Myocyte (in vitro differentiated cells): ENCODE measurements at regions not wholly inside any gene's neighbourhood (a gene's known extent, or its start where the extent isn't known, plus 50 kb on each side); places are given as distances from the start of the nearest gene placed in this dataset.
"Not testable (repeated sequence)": the region's sequence is repeated elsewhere in the genome, so short reads cannot be mapped to it uniquely, and the experiment has no call there.

Source experiments
- DNase-seq: peaks from one replicate; pipeline ENCODE4 v3.0.0-alpha.2; 2012; ENCODE audit warnings: low read depth

DNA sequence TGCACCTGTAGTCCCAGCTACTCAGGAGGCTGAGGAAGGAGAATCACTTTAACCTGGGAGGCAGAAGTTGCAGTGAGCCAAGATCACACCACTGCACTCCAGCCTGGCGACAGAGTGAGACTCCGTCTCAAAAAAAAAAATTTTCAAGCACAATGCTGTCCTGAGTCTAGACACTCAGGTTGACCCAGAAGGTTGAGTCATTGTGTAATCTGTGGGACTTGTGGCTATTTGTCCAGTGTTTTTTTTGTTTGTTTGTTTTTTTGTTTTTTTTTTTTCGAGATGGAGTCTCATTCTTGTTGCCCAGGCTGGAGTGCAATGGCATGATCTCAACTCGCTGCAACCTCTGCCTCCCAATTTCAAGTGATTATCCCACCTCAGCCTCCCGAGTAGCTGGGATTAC lies 74.3 kb upstream of the SOX13 start:
- DNase-seq: not testable (repeated sequence)

DNA sequence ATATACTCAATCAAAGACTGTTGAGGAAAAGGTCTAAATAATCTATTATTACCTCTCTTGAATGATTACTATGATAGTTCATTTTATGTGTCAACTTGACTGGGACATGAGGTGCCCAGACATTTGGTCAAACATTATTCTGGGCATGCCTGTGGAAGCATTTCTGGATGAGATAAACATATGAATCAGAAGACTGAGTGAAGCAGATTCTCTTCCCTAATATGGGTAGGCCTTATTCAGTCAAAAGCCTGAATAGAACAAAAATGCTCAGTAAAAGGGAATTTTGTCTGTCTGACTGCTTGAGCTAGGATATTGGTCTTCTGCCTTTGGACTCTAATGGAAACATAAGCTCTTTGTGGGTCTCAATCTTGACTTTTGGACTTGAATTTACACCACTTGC lies 73.3 kb upstream of the SOX13 start:
- no peak for DNase-seq

DNA sequence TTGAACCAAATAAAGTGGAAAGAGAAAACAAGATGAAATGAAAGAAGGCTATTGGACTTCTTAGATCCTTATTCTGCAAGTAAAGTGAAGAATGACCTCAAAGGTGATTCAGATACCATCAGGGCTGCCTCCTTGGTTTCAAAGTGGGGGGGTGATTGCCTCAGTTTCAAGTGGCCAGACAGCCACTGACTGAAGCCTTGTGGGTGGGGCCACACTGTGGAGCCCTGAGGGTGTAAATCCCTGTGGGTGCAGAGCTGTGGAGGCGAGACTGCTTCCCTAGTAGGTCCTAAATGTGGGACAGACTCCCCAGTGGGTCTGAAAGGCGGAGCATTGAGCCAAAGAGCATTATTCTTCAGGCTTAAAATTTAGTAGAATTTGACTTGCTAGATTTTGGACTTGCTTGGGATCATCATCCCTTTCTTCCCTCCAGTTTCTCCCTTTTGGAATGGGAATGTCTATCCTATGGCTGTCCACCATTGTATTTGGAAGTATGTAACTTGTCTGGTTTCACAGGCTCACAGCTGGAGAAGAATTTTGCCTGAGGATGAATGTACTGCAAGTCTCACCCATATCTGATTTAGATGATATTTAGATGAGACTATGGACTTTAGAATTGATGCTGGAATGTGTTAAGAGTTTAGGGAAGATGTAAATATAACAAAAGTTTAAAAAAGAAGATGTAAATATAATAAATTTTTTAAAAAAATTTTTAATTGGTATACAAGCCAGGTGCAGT lies 71.6 kb upstream of the SOX13 start:
- DNase-seq: no peak

DNA sequence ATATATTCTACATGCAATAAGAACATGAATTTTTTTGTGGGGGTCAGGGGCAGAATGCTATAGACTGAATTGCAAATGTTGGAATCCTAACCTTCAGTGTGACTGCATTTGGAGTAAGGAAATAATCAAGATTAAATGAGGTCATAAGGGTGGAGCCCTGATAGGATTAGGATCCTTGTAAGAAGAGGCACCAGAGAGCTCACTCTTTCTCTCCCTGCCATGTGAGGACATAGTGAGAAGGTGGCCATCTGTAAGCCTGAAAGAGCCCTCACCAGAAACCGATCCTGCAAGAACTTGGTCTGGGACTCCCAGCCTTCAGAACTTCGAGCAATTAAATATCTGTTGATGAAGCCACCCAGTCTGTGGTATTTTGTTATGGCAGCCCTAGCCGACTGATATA lies 70.3 kb upstream of the SOX13 start:
- no peak for DNase-seq

DNA sequence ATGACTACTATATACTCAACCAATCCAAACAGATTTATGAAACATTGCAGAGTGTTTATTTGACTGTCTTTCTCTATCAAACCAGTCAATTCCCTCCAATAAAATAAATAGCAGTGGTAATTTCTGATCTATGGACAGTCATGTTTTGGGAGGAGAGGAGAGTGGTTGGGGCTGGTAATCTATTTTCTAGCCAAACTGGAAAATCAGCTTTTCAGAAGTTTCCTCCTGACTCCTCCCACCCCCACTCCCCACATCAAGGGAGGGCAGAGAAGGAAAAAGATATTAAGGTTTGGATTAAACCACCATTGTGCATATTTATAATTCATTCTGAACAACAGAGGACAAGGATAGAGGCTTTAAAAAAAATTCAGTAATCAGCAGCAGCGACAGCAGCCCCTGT lies 69.4 kb upstream of the SOX13 start:
- no peak for DNase-seq

DNA sequence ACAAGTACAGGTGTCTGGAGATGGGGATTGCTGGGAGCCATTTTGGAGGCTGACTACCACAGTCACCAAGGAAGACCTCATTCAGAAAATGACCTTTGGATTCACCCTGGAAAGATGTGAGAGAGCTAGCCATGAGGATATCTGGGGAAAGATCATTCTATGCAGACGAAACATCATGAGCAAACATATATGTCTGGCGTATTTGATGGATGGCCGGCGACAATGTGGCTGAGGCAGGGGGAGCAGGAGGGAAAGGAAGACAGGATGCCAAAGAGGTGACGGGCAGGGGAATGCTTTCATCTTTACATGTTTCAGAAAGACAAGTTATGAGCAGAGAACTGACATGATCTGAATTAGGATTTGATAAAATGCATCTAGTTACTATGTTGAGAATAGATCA lies 61.5 kb upstream of the SOX13 start:
- DNase-seq: no peak

DNA sequence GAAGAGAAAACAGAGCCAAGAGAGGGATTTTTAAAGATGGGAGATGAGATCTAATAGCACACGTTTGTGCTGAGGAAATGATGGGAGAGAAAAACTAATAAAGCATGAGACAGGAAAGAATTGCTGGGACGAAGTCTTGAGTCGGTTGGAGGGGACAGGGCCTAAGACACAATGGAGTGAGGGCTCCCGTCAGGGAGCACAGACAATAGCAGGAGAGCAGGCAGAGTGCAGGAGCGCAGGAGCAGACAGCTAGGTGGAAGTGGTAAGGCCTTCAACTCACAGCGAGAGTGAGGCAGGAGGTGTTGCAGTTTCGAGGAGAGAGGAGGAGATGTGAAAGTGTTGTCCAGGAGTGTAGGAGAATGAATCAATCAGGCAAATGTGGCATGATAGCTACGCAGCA lies 59.9 kb upstream of the SOX13 start:
- no peak for DNase-seq

DNA sequence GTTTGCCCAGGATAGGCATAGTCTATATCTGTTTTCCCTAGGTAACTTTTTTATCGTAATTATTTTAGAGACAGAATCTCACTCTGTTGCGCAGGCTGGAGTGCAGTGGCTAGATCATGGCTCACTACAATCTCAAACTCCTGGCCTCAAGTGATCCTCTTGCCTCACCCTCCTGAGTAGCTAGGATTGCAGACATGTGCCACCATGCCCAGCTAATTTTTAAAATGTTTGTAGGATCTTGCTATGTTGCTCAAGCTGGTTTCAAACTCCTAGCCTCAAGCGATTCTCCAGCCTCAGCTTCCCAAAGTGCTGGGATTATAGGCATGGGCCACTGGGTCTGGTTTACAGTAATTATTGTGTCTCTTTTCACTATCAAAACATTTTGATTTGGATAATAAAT lies 58.6 kb upstream of the SOX13 start:
- DNase-seq: no peak

DNA sequence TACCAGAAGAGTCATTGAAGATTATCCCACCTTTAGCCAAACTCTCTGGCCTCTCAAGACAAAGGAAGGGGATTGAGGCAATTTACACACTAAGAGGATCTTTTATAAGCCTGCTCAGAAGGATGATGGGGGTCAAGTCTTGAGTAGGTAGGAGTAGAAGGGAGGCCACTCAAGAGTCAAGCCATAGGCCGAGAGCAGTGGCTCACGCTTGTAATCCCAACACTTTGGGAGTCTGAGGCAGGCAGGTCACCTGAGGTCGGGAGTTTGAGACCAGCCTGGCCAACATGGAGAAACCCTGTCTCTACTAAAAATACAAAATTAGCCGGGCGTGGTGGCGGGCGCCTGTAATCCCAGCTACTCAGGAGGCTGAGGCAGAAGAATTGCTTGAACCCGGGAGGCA lies 58.0 kb upstream of the SOX13 start:
- not testable (repeated sequence) for DNase-seq

DNA sequence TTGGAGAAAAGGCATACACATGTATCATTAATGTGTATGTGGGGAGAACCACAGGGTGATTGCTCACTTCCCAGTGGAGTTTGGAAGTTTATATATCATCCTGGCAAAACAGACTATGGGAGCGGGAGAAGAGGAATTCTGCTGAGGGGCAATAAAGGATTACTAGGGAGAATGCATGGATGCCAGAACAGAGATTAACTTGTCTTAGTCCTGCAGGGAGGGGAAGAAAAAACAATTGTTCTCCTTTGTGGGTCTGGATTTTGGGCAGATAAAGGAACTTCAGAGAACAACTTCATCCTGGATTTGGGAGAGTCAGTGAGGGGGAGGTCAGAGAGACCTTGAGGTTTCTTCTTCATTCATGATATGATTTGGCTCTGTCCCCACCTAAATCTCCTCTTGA lies 55.9 kb upstream of the SOX13 start:
- no peak for DNase-seq

DNA sequence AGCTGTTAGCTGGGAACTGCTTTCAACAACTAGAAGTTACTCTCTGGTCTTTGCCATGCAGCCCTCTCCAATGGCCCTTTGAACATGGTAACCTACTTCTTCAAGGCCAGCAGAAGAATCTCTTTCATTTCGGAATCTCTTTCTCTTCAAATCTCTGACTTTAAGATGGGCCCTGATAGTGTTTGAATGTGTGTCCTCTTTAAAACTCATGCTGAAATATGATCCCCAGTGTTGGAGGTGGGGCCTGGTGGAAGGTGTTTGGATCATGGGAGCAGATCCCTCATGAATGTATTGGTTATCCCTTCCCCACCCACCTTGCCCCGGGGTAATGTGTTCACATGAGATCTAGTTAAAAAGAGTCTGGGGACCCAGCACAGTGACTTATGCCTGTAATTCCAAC lies 54.5 kb upstream of the SOX13 start:
- no peak for DNase-seq
